ENCODE measurements at regions not wholly inside any gene's neighbourhood (a gene's known extent, or its start where the extent isn't known, plus 50 kb on each side); places are given as distances from the start of the nearest gene placed in this dataset.

DNA sequence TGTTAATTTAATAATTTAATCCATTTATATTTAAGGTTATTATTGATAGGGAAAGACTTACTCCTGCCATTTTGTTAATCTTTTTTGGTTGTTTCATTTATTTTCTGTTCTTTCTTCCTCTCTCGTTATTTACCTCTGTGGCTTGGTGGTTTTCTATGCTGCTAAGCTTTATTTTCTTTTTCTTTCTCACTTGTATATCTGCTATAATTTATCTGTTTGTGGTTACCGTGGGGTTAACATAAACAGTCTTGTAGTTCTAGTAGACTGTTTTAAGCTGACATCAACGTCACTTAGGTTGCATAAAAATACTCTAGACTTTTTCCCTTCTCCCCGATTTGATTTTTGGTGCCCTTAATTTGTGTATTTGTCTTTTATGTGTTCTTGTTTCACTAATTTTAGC is 381.3 kb upstream of the SPTLC3 start:
- intact Hi-C loops (cut with micrococcal nuclease) (no loop called here), dilution Hi-C loops (cut with MboI; ENCODE audit: extremely low pct_ligation_motif_present, low sequenced_read_pairs) (no loop called here)
- Histone ChIP-seq H3K9me3 (replicated peaks; ENCODE audit: control insufficient read depth, insufficient read depth, low read length) (no peaks in the 10 kb centered on the region), H3K79me2 (ENCODE audit: control insufficient read depth, insufficient read depth, low read length) (no peaks in the 10 kb centered on the region), H3K4me3 (replicated peaks in 1 of 3; ENCODE audit: insufficient read depth in 1 of 3, low read depth in 1 of 3, low read length in 3 of 3) (no peak overlapping the region), H3K9me1 (replicated peaks; ENCODE audit: control insufficient read depth, extremely low read depth, insufficient read depth, low read length) (no peaks in the 10 kb centered on the region), H3K27me3 (ENCODE audit: control insufficient read depth in 2 of 2, insufficient read depth in 2 of 2, low read length in 2 of 2) (no peaks in the 10 kb centered on the region), H2AFZ (ENCODE audit: low read depth, low read length) (no peak overlapping the region), H3K9ac (replicated peaks; ENCODE audit: extremely low read depth, insufficient read depth, low read length) (no peak overlapping the region), H3K4me1 (ENCODE audit: control insufficient read depth, extremely low read depth, insufficient read depth, low read length) (no peaks in the 10 kb centered on the region), H3K4me2 (ENCODE audit: insufficient read depth, low read length) (no peak overlapping the region), H3K27ac (ENCODE audit: insufficient read depth, low read depth, low read length) (no peak overlapping the region), H4K20me1 (replicated peaks; ENCODE audit: control insufficient read depth, extremely low read depth, insufficient read depth, low read length) (no peaks in the 10 kb centered on the region), H3K36me3 (ENCODE audit: control insufficient read depth in 2 of 2, extremely low read depth in 1 of 2, insufficient read depth in 2 of 2, low read length in 2 of 2) (no peaks in the 10 kb centered on the region)
- FAIRE-seq = no peak
- ChIA-PET CTCF (no interaction called here), POLR2A (no interaction called here)
- TF ChIP-seq POLR2AphosphoS5 (IDR thresholded peaks at IDR 0.05; ENCODE audit: insufficient read depth, low read depth, low read length) (no peak), GATA2 (IDR thresholded peaks at IDR 0.05; ENCODE audit: insufficient read depth, insufficient read length, low read depth, low read length) (no peak), EZH2 (IDR thresholded peaks at IDR 0.05; ENCODE audit: borderline replicate concordance, low read depth, low read length, severe bottlenecking) (no peak), JUN (IDR thresholded peaks at IDR 0.05; ENCODE audit: borderline replicate concordance, insufficient read depth, insufficient read length, low read depth) (no peak), FOS (IDR thresholded peaks at IDR 0.05; ENCODE audit: borderline replicate concordance, insufficient read depth, low read length) (no peak), MYC (IDR thresholded peaks at IDR 0.05; ENCODE audit: low read depth, low read length) (no peak)
- TF ChIP-seq, protein P1, sequence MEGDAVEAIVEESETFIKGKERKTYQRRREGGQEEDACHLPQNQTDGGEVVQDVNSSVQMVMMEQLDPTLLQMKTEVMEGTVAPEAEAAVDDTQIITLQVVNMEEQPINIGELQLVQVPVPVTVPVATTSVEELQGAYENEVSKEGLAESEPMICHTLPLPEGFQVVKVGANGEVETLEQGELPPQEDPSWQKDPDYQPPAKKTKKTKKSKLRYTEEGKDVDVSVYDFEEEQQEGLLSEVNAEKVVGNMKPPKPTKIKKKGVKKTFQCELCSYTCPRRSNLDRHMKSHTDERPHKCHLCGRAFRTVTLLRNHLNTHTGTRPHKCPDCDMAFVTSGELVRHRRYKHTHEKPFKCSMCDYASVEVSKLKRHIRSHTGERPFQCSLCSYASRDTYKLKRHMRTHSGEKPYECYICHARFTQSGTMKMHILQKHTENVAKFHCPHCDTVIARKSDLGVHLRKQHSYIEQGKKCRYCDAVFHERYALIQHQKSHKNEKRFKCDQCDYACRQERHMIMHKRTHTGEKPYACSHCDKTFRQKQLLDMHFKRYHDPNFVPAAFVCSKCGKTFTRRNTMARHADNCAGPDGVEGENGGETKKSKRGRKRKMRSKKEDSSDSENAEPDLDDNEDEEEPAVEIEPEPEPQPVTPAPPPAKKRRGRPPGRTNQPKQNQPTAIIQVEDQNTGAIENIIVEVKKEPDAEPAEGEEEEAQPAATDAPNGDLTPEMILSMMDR (IDR thresholded peaks at IDR 0.05; ENCODE audit: extremely low read depth in 1 of 2, insufficient read depth in 1 of 2, low read depth in 1 of 2, low read length in 2 of 2) = no peak
- TF ChIP-seq, protein P2, sequence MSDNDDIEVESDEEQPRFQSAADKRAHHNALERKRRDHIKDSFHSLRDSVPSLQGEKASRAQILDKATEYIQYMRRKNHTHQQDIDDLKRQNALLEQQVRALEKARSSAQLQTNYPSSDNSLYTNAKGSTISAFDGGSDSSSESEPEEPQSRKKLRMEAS (IDR thresholded peaks at IDR 0.05; ENCODE audit: insufficient read depth, insufficient read length) = no peak
- no peak for DNase-seq (ENCODE audit: low read depth, low spot score)
- BruUV-seq (replicated peaks) = no TSS peak
